ENCODE measurements at regions not wholly inside any gene's neighbourhood (a gene's known extent, or its start where the extent isn't known, plus 50 kb on each side); places are given as distances from the start of the nearest gene placed in this dataset.

GRCh38 chr10:6701289-6701688 lies 121.2 kb upstream of the PRKCQ start (continued):
- TF ChIP-seq ERG (CRISPR knock-in tag; IDR thresholded peaks at IDR 0.05) (no peak), HMGXB4 (CRISPR knock-in tag; IDR thresholded peaks at IDR 0.05) (no peak), JAZF1 (CRISPR knock-in tag; IDR thresholded peaks at IDR 0.05) (no peak), EMX1 (CRISPR knock-in tag; IDR thresholded peaks at IDR 0.05) (no peak), ZNF317 (CRISPR knock-in tag; IDR thresholded peaks at IDR 0.05; ENCODE audit: borderline replicate concordance, low read depth) (no peak), USF2 (CRISPR knock-in tag; IDR thresholded peaks at IDR 0.05) (no peak), ELF4 (CRISPR knock-in tag; IDR thresholded peaks at IDR 0.05; ENCODE audit: low read depth) (no peak), ZNF512 (CRISPR knock-in tag; IDR thresholded peaks at IDR 0.05; ENCODE audit: borderline replicate concordance) (no peak), ZNF423 (CRISPR knock-in tag; IDR thresholded peaks at IDR 0.05) (no peak), ZNF219 (CRISPR knock-in tag; IDR thresholded peaks at IDR 0.05; ENCODE audit: borderline replicate concordance) (no peak), CREM (CRISPR knock-in tag; IDR thresholded peaks at IDR 0.05) (no peak), PREB (CRISPR knock-in tag; IDR thresholded peaks at IDR 0.05; ENCODE audit: borderline replicate concordance) (no peak), MYBL2 (CRISPR knock-in tag; IDR thresholded peaks at IDR 0.05) (no peak)

GRCh38 chr10:6700066-6700465 lies 120.0 kb upstream of the PRKCQ start:
- ATAC-seq (no peak), DNase-seq (ENCODE audit: low spot score) (no peak)
- no peak overlapping the region for H3K27ac Mint-ChIP-seq
- ChIA-PET CTCF (interaction anchor here (1.2 to 1.6 kb wide), 3 partner anchors 9 to 421 kb away, joined by 3 to 6 read pairs (median 3); no protein-coding TSS in a partner anchor), POLR2A (no interaction called here)
- no peaks in the 10 kb centered on the region for H3K36me3 Mint-ChIP-seq
- H3K4me1 Mint-ChIP-seq, result peaks cover 14% of the 10 kb centered on the region
- TF ChIP-seq ZNF281 (CRISPR knock-in tag; IDR thresholded peaks at IDR 0.05), result no peak
- TF ChIP-seq ZNF425 (CRISPR knock-in tag; conservative IDR thresholded peaks at IDR 0.05), result no peak
- no peak for TF ChIP-seq IRF2 (CRISPR knock-in tag; IDR thresholded peaks at IDR 0.05; ENCODE audit: borderline replicate concordance, low read depth)
- no peak for TF ChIP-seq TEAD1 (CRISPR knock-in tag; IDR thresholded peaks at IDR 0.05)
- no peak overlapping the region for H3K4me3 Mint-ChIP-seq
- H3K9me3 Mint-ChIP-seq, result no peaks in the 10 kb centered on the region
- H3K27me3 Mint-ChIP-seq (ENCODE audit: low read depth), result no peaks in the 10 kb centered on the region
